SK-N-SH (cell line): ENCODE measurements at regions not wholly inside any gene's neighbourhood (a gene's known extent, or its start where the extent isn't known, plus 50 kb on each side); places are given as distances from the start of the nearest gene placed in this dataset.

ENCODE experiments used
- CHD2 ChIP-seq: fragments of 150-350 bp; IDR thresholded peaks from 2 replicates; pipeline ENCODE4 v1.6.1; 2018; ENCODE audit warnings: low read length; ENCODE audit not compliant: partially characterized antibody
- CTCF ChIP-seq: fragments of 200-600 bp; sonication (generic); IDR thresholded peaks from 2 replicates; pipeline ENCODE4 v1.6.1; 2017; ENCODE audit warnings: antibody characterized with exemption, mild to moderate bottlenecking, moderate library complexity
- EZH2phosphoT487 ChIP-seq: fragments of 200-600 bp; sonication (generic); IDR thresholded peaks from 2 replicates; pipeline ENCODE4 v1.6.1; 2017; ENCODE audit warnings: low read depth, mixed run types, mild to moderate bottlenecking, antibody characterized with exemption, moderate library complexity, borderline replicate concordance
- FOSL2 ChIP-seq: IDR thresholded peaks from 2 replicates; pipeline ENCODE4 v1.4.0; 2012; ENCODE audit warnings: low read depth, mild to moderate bottlenecking, moderate library complexity, borderline replicate concordance
- GABPA ChIP-seq: IDR thresholded peaks from 2 replicates; pipeline ENCODE4 v1.4.0; 2012; ENCODE audit warnings: low read depth, mild to moderate bottlenecking
- GATA2 ChIP-seq: sonication (generic); formaldehyde crosslinking; IDR thresholded peaks from 2 replicates; pipeline ENCODE4 v1.5.0; 2020; ENCODE audit warnings: mild to moderate bottlenecking, missing genetic modification reagents
- IRF3 ChIP-seq: fragments of 150-350 bp; IDR thresholded peaks from 2 replicates; pipeline ENCODE4 v1.6.1; 2016; ENCODE audit warnings: mild to moderate bottlenecking, low read depth, low read length
- NRF1 ChIP-seq: IDR thresholded peaks from 2 replicates; pipeline ENCODE4 v1.6.1; 2012; ENCODE audit warnings: low read depth, mild to moderate bottlenecking, low read length
- POLR2AphosphoS5 ChIP-seq: IDR thresholded peaks from 2 replicates; pipeline ENCODE4 v1.6.1; 2012; ENCODE audit warnings: low read depth, low read length
- RCOR1 ChIP-seq: fragments of 150-350 bp; IDR thresholded peaks from 2 replicates; pipeline ENCODE4 v1.6.1; 2017; ENCODE audit warnings: antibody characterized with exemption, low read length
- SIN3A ChIP-seq: IDR thresholded peaks from 2 replicates; pipeline ENCODE4 v1.6.1; 2012; ENCODE audit warnings: low read depth, mild to moderate bottlenecking, low read length, moderate library complexity, borderline replicate concordance
- TEAD4 ChIP-seq: IDR thresholded peaks from 2 replicates; pipeline ENCODE4 v1.4.0; 2012; ENCODE audit warnings: mild to moderate bottlenecking, borderline replicate concordance; ENCODE audit not compliant: insufficient read depth

GRCh38 chr10:123514996-123515395, 151.2 kb upstream of the GPR26 start:
- no peak for TF ChIP-seq CTCF
- TF ChIP-seq GATA2: no peak
- no peak for TF ChIP-seq NRF1
- no peak for TF ChIP-seq GABPA
- no peak for TF ChIP-seq POLR2AphosphoS5
- no peak for TF ChIP-seq FOSL2
- TF ChIP-seq RCOR1: no peak
- TF ChIP-seq EZH2phosphoT487: no peak
- no peak for TF ChIP-seq SIN3A
- no peak for TF ChIP-seq TEAD4
- no peak for TF ChIP-seq IRF3
- TF ChIP-seq CHD2: no peak
